ENCODE measurements at regions not wholly inside any gene's neighbourhood (a gene's known extent, or its start where the extent isn't known, plus 50 kb on each side); places are given as distances from the start of the nearest gene placed in this dataset.

- no peak for DNase-seq
Observed at GRCh38 chr11:92484570-92484969, 260.0 kb downstream of the FAT3 start.

- no peak for DNase-seq
Observed at GRCh38 chr11:92489826-92490399, 265.3 kb downstream of the FAT3 start.

GRCh38 chr11:92492372-92492771, 267.8 kb downstream of the FAT3 start:
- no peak for DNase-seq

GRCh38 chr11:92495107-92495793, 270.6 kb downstream of the FAT3 start:
- DNase-seq, result no peak

- DNase-seq, result no peak
Observed at GRCh38 chr11:92500453-92500852, 275.8 kb downstream of the FAT3 start.

GRCh38 chr11:92501066-92501739, 276.6 kb downstream of the FAT3 start:
- DNase-seq, result no peak

GRCh38 chr11:92504004-92504403, 279.4 kb downstream of the FAT3 start:
- no peak for DNase-seq

GRCh38 chr11:92504534-92504933, 279.9 kb downstream of the FAT3 start:
- no peak for DNase-seq

GRCh38 chr11:92505689-92506088, 281.1 kb downstream of the FAT3 start:
- no peak for DNase-seq

- DNase-seq, result no peak
Observed at GRCh38 chr11:92506809-92507336, 282.3 kb downstream of the FAT3 start.

- DNase-seq, result no peak
Observed at GRCh38 chr11:92510591-92510990, 286.0 kb downstream of the FAT3 start.

- no peak for DNase-seq
Observed at GRCh38 chr11:92511522-92512203, 287.0 kb downstream of the FAT3 start.

GRCh38 chr11:92512204-92512569, 287.6 kb downstream of the FAT3 start:
- DNase-seq, result no peak

- no peak for DNase-seq
Observed at GRCh38 chr11:92523611-92524010, 299.0 kb downstream of the FAT3 start.

GRCh38 chr11:92524542-92524941, 299.9 kb downstream of the FAT3 start:
- no peak for DNase-seq

GRCh38 chr11:92527467-92527866, 302.8 kb downstream of the FAT3 start:
- no peak for DNase-seq

GRCh38 chr11:92528001-92528400, 303.4 kb downstream of the FAT3 start:
- no peak for DNase-seq

- DNase-seq, result no peak
Observed at GRCh38 chr11:92531065-92531739, 306.6 kb downstream of the FAT3 start.

- DNase-seq, result no peak
Observed at GRCh38 chr11:92533657-92534335, 309.2 kb downstream of the FAT3 start.

- no peak for DNase-seq
Observed at GRCh38 chr11:92536883-92537282, 312.3 kb downstream of the FAT3 start.

GRCh38 chr11:92540096-92540495, 315.5 kb downstream of the FAT3 start:
- DNase-seq, result no peak

GRCh38 chr11:92545906-92546471, 321.4 kb downstream of the FAT3 start:
- no peak for DNase-seq
